GM12878 (cell line): ENCODE measurements at regions not wholly inside any gene's neighbourhood (a gene's known extent, or its start where the extent isn't known, plus 50 kb on each side); places are given as distances from the start of the nearest gene placed in this dataset.
"Not testable (repeated sequence)": the region's sequence is repeated elsewhere in the genome, so short reads cannot be mapped to it uniquely, and the experiment has no call there.

ENCODE experiments used
- ATAC-seq: fragments of 200-7000 bp; cut with Tn5 transposase; 3 replicates; pipeline ENCODE4 v1.9.1; 2020; ENCODE audit warnings: mild to moderate bottlenecking, moderate library complexity
- BruUV-seq: library from RNA; stranded (reverse); fragments of 400-500 nt; replicated peaks from 2 replicates; lab custom pipeline; 2021; lab: Mats Ljungman, UMichigan
- CTCF ChIA-PET: fragments of 300-600 bp; sonication (Branson Sonifier 250); formaldehyde crosslinking; extraction: SDS; loops from one replicate; lab custom pipeline; 2021; ENCODE audit warnings: inconsistent platforms; lab: Yijun Ruan, JAX
- POLR2A ChIA-PET: fragments of 350-600 bp; formaldehyde crosslinking; extraction: SDS; loops from one replicate; lab custom pipeline; 2021; ENCODE audit warnings: inconsistent platforms; lab: Charles Lee
- RAD21 ChIA-PET: fragments of 300-600 bp; sonication (Branson Sonifier 250); formaldehyde crosslinking; loops from one replicate; lab custom pipeline; 2023; ENCODE audit warnings: antibody characterized with exemption; ENCODE audit not compliant: unreplicated experiment; lab: Charles Lee
- SMC1A ChIA-PET: fragments of 300-600 bp; sonication (Branson Sonifier 250); formaldehyde crosslinking; loops from one replicate; lab custom pipeline; 2023; ENCODE audit not compliant: unreplicated experiment, uncharacterized antibody; lab: Charles Lee
- DNase-seq: peaks from one replicate; pipeline ENCODE4 v3.0.0-alpha.2; 2011; ENCODE audit warnings: low read depth, low spot score
- FAIRE-seq: peaks from 3 replicates; lab custom pipeline; 2011; peaks lifted over from hg19 to GRCh38; lab: Jason Lieb, UNC
- H2AFZ ChIP-seq: 2 replicates; pipeline ENCODE4 v1.6.0; 2011; ENCODE audit warnings: low read depth, low read length, control low read depth; ENCODE audit not compliant: control insufficient read depth
- H3K27ac ChIP-seq: 2 replicates; pipeline ENCODE4 v1.5.1; 2011; ENCODE audit warnings: control low read depth; ENCODE audit not compliant: control insufficient read depth, insufficient read depth
- H3K27me3 ChIP-seq, 2 experiments: replicated peaks in 1 of 2; 2 replicates each; pipeline versions ENCODE4 v1.6.0 to v1.6.1; 2011; ENCODE audit warnings: low read length in 1 of 2; ENCODE audit not compliant: control insufficient read depth in 2 of 2, insufficient read depth in 2 of 2
- H3K36me3 ChIP-seq, 2 experiments: 2 replicates each; pipeline ENCODE4 v1.5.1; 2011; ENCODE audit warnings: low read length in 1 of 2; ENCODE audit not compliant: control insufficient read depth in 2 of 2, insufficient read depth in 2 of 2
- H3K4me1 ChIP-seq: 2 replicates; pipeline ENCODE4 v1.6.1; 2011; ENCODE audit warnings: mild to moderate bottlenecking, low read length, moderate library complexity, mixed read lengths; ENCODE audit not compliant: control insufficient read depth, insufficient read depth
- H3K4me2 ChIP-seq: 2 replicates; pipeline ENCODE4 v1.6.0; 2011; ENCODE audit warnings: control low read depth; ENCODE audit not compliant: control insufficient read depth, insufficient read depth
- H3K4me3 ChIP-seq: fragments of 200-600 bp; sonication (generic); 2 replicates; pipeline ENCODE4 v1.5.1; 2016
- H3K79me2 ChIP-seq: 2 replicates; pipeline ENCODE4 v1.6.0; 2011; ENCODE audit warnings: low read length; ENCODE audit not compliant: control insufficient read depth, insufficient read depth
- H3K9ac ChIP-seq: 2 replicates; pipeline ENCODE4 v1.8.0; 2011; ENCODE audit warnings: low read length, control low read depth, mixed read lengths; ENCODE audit not compliant: control insufficient read depth, insufficient read depth
- H3K9me3 ChIP-seq: replicated peaks from 3 replicates; pipeline ENCODE4 v1.5.1; 2011; ENCODE audit warnings: mild to moderate bottlenecking, low read length; ENCODE audit not compliant: control insufficient read depth, insufficient read depth
- H4K20me1 ChIP-seq: 2 replicates; pipeline ENCODE4 v1.6.0; 2011; ENCODE audit not compliant: control insufficient read depth, insufficient read depth
- CEBPB ChIP-seq, 2 experiments: fragments of 150-350 bp in 1 of 2; IDR thresholded peaks; 2 replicates each; pipeline ENCODE4 v1.6.1; 2012 to 2014; ENCODE audit warnings: low read depth in 2 of 2, low read length in 2 of 2, borderline replicate concordance in 1 of 2, inconsistent platforms in 1 of 2
- E2F4 ChIP-seq: IDR thresholded peaks from 2 replicates; pipeline ENCODE4 v1.6.1; 2012; ENCODE audit warnings: low read depth, low read length, improper control_type of control experiment
- IKZF1 ChIP-seq: fragments of 450-650 bp; conservative IDR thresholded peaks from 2 replicates; pipeline ENCODE4 v1.6.1; 2017; ENCODE audit warnings: antibody characterized with exemption, mild to moderate bottlenecking
- MXI1 ChIP-seq: fragments of 150-350 bp; IDR thresholded peaks from 2 replicates; pipeline ENCODE4 v1.6.1; 2011; ENCODE audit warnings: low read depth, mild to moderate bottlenecking, inconsistent platforms, low read length, improper control_type of control experiment
- POU2F2 ChIP-seq: IDR thresholded peaks from 3 replicates; pipeline ENCODE4 v1.6.1; 2011; ENCODE audit warnings: low read depth, mild to moderate bottlenecking, low read length, borderline replicate concordance
- SMAD5 ChIP-seq: IDR thresholded peaks from 2 replicates; pipeline ENCODE4 v1.6.1; 2016; ENCODE audit warnings: antibody characterized with exemption, low read depth
- SPI1 ChIP-seq: IDR thresholded peaks from 2 replicates; pipeline ENCODE4 v1.6.1; 2011; ENCODE audit warnings: low read depth, mild to moderate bottlenecking, low read length, moderate library complexity, borderline replicate concordance; ENCODE audit not compliant: insufficient read depth
- STAT3 ChIP-seq: IDR thresholded peaks from 2 replicates; pipeline ENCODE4 v1.6.1; 2011; ENCODE audit warnings: low read depth, low read length, improper control_type of control experiment
- TAF1 ChIP-seq: IDR thresholded peaks from 2 replicates; pipeline ENCODE4 v1.6.1; 2011; ENCODE audit warnings: mild to moderate bottlenecking, low read depth, low read length, borderline replicate concordance
- ZNF622 ChIP-seq: fragments of 450-650 bp; IDR thresholded peaks from 2 replicates; pipeline ENCODE4 v1.6.1; 2017; ENCODE audit warnings: mild to moderate bottlenecking, inconsistent platforms
- WGBS: methylation state at CpG from one replicate; pipeline ENCODE4 v1.1.6; 2016; ENCODE audit warnings: low lambda C conversion rate; ENCODE audit not compliant: insufficient replicate concordance, insufficient coverage; ENCODE audit errors: missing lambda C conversion rate; 5-methylcytosine and 5-hydroxymethylcytosine counted together
- in situ Hi-C: fragments of 300-500 bp; cut with MboI; formaldehyde crosslinking; loops from 9 replicates; pipeline ENCODE4 v1.14.3; 2018; ENCODE audit warnings: mixed read lengths
- intact Hi-C: fragments of 100-400 bp; cut with micrococcal nuclease; formaldehyde crosslinking; loops from one replicate; pipeline ENCODE4 v1.14.2; 2022; ENCODE audit not compliant: unreplicated experiment

GRCh38 chr5:98016771-98017170 is 756.7 kb upstream of the RGMB start:
- CTCF ChIA-PET: interaction anchor here (1.1 to 1.4 kb wide), 3 partner anchors 13 to 152 kb away, joined by 3 to 4 read pairs (median 3); no protein-coding TSS in a partner anchor
- Histone ChIP-seq H3K9me3 (no peaks in the 10 kb centered on the region), H2AFZ (no peak overlapping the region), H3K4me3 (no peak overlapping the region), H3K4me1 (no peaks in the 10 kb centered on the region), H3K4me2 (no peak overlapping the region), H3K36me3 (no peaks in the 10 kb centered on the region), H3K27ac (no peak overlapping the region), H3K9ac (no peak overlapping the region), H4K20me1 (no peaks in the 10 kb centered on the region), H3K79me2 (no peaks in the 10 kb centered on the region), H3K27me3 (no peaks in the 10 kb centered on the region)
- intact Hi-C loops (no loop called here), in situ Hi-C loops (no loop called here)
- no peak for FAIRE-seq
- TF ChIP-seq TAF1 (no peak), MXI1 (no peak), ZNF622 (no peak), SMAD5 (no peak), SPI1 (no peak), STAT3 (no peak), CEBPB (IDR thresholded peaks at IDR 0.05; ENCODE audit: borderline replicate concordance in 1 of 2, low read depth in 2 of 2, low read length in 2 of 2) (no peak), POU2F2 (no peak), IKZF1 (no peak), E2F4 (no peak)
- BruUV-seq: no TSS peak
- RAD21 ChIA-PET: interaction anchor here (0.8 kb wide), 1 partner anchor 93 kb away, joined by 3 read pairs; no protein-coding TSS in a partner anchor
- SMC1A ChIA-PET: interaction anchor here (0.9 to 1.5 kb wide), 4 partner anchors 15 to 270 kb away, joined by 3 to 4 read pairs (median 4); no protein-coding TSS in a partner anchor
- no peak for DNase-seq
- POLR2A ChIA-PET: interaction anchor here (0.6 kb wide), 1 partner anchor 471 kb away, joined by 3 read pairs; no protein-coding TSS in a partner anchor
- WGBS: 31% methylated on average over 2 of the region's 2 CpGs
- ATAC-seq: no peak

GRCh38 chr5:98030273-98030672 is 743.2 kb upstream of the RGMB start:
- intact Hi-C loops, H4K20me1 ChIP-seq, H2AFZ ChIP-seq, H3K9ac ChIP-seq, H3K27ac ChIP-seq, SMC1A ChIA-PET, FAIRE-seq, POLR2A ChIA-PET, H3K4me1 ChIP-seq, H3K4me3 ChIP-seq, ATAC-seq, H3K27me3 ChIP-seq, RAD21 ChIA-PET, in situ Hi-C loops, H3K36me3 ChIP-seq, CTCF ChIA-PET, BruUV-seq, DNase-seq, H3K9me3 ChIP-seq, H3K4me2 ChIP-seq, H3K79me2 ChIP-seq: not testable (repeated sequence)
- whole genome bisulfite sequencing: 62% methylated on average over 4 of the region's 4 CpGs

- SMC1A ChIA-PET, H3K4me2 ChIP-seq, in situ Hi-C loops, H4K20me1 ChIP-seq, H3K9ac ChIP-seq, intact Hi-C loops, CTCF ChIA-PET, BruUV-seq, H3K36me3 ChIP-seq, H3K4me3 ChIP-seq, H3K27me3 ChIP-seq, H3K79me2 ChIP-seq, FAIRE-seq, ATAC-seq, RAD21 ChIA-PET, H2AFZ ChIP-seq, DNase-seq, H3K4me1 ChIP-seq, H3K27ac ChIP-seq, H3K9me3 ChIP-seq: not testable (repeated sequence)
- WGBS: 40% methylated on average over 5 of the region's 5 CpGs
- POLR2A ChIA-PET: interaction anchor here (0.8 kb wide), 1 partner anchor 19 kb away, joined by 3 read pairs; no protein-coding TSS in a partner anchor
Measured at GRCh38 chr5:98031036-98031435, 742.4 kb upstream of the RGMB start.
